Femur (tissue), 1 donor: ENCODE measurements at regions not wholly inside any gene's neighbourhood (a gene's known extent, or its start where the extent isn't known, plus 50 kb on each side); places are given as distances from the start of the nearest gene placed in this dataset.

Source experiments
- DNase-seq: peaks from one replicate; pipeline ENCODE4 v3.0.0-alpha.2; 2017

DNA sequence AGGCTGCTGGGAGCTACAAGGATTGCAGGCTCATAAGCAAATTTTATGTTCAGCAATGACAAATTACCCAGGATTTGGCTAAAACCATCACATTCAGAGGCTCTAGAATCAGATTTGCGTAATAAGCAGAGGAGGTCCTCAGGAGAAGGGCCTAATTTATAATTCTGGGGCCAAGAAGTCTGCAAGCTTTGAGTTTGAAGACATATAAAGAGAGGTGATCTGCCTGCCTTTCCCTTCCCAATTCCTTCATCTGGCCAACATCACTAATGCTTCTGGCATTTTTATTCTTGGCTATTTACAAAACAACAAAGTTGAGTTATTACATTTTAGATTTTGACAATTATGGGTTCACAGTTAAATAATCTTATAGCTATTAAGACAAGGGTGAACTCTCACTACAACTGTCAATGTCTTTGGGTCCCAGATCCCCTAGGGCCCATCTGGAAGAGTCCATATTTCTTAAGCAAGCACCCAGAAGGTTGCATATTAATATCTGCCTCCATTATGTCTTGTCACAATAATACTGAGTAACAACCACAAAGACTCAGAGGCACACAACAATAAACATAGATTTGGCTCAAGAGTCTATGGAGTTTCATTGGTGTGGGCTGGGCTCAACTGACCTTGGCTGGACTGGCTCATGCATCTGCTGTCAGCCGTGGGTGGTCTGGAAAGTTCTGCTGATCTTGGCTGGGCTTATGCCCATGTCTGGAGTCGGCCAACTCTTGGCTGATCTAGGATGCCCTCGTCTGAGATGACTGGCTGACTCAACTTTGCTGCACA is 67.2 kb upstream of the CD82 start:
- peak; percentile 62 for DNase-seq

DNA sequence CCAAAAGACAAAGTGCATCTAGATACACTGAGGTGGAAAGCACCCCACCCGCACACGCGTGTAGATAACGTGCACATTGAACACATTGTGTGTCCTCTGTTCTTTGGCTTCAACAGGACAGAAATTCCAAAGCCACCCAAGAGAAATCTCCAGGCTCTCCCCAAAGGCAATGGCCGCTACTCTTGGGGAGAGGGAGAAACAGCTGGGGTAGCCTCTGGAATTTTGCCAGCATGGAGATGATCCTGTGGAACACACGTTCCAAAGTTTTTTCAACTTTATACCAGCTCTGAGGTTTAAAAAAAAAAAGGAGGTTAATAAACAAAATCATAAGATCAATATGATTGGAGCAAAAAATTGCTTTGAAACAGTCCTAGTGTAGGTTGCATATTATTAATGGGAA is 63.0 kb upstream of the CD82 start:
- no peak for DNase-seq

DNA sequence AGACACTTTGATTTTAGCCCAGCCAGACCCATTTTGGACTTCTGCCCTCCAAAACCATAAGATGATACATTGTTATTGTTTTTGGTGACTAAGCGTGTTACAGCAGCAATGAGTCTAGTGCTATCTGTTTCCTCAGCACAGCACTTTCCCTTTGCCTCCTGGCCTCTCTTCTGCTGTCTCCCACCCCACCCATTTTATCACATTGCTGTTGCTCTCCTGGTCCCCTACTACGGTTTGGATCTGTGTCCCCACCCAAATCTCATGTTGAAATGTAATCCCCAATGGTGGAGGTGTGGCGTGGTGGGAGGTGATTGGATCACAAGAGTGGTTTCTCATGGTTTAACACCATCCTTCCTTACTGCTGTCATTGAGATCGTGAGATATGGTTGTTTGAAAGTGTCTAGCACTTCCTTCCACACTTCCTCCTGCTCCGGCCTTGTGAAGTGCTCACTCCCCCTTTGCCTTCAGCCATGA is 59.8 kb upstream of the CD82 start:
- no peak for DNase-seq

DNA sequence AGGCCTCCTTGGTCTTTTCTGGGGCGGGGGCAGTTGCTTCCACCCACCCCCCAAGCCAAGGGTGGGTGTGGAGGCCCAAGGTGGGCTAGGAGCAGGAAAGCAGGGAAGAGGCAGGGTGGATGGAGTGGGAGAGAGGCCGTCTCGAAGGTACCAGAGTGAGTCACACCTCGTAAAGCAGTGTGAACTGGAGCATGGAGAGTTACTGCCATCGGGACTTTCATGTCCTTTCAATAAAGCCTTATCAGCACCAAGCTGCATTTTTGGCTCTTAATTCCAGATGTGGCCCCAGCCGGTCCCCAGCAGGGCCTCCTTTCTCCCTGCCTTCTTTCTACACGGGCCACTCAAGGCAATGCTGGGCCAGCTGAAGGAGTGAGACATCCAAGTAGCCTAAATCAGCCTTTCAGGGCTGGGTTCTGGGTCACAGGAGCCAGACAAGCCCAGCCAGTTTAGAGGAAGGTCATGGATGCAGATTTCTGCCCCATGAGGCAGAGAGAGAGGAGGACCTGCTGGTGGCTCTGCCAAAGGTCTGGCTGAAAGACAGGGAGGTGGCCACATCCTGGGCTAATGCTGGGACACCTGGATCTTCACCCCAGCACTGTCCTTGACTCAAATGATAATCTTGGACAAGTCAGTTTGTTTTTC is 59.0 kb upstream of the CD82 start:
- DNase-seq, result no peak

DNA sequence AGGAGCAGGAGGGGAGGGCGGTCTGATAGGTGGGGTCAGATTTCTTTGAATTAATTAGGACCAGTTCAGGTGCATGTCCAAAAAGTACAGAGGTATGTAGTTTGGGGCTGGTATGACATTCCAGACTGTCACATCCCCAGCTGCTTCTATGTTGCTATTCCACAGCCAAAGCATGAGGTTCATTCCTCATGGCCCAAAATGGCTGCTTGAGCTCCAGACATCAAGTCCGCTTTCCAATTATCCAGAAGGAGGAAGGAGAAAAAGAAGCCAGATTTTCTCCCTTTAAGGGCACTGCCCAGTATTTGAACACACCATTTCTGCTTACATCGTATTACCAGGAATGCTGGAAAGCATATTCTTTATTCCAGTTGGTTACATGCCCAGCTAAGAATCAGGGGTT is 58.0 kb upstream of the CD82 start:
- no peak for DNase-seq

DNA sequence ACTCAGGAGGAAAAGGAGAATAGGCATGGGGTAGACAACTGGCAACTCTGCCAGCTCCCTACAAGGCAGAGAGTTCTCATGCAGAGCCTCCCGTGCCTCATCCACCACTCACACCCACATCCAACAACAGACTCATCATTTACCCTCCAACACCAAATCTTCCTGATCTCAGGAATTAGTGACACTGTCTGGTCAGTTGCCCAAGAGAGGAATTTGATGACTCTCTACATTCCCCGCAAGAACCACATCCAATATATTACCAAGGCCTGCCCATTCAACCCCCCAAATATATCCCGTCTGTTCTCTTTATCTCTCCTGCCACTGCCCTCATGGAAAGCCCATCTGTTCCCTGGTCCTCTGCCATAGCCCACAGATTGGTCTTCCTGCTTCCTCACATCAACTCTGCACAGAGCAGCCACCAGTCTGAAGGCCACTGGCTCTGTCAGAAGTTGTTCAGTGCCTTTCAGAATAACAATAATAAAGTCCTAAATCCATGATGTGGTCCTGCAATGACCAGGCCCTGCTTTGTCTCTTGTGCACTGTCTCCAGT is 57.5 kb upstream of the CD82 start:
- no peak for DNase-seq

DNA sequence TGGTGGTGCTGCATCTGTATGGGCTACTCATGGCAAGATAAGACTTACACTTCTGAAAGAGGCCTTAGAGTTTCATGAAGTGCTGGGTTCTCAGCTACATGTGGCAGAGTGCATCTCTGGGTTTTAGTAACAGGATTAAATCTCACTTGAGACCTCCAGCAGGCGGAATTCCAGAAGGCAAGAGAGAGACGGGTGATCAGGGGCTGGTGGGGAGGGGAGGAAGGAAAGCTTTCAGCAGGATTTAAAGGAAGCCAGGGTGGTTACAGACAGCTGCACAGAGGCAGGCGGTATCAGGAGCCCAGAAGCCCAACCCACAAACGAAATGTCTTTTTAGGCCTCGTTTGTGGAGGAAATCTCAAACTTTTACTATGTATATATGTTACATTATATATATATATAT is 56.2 kb upstream of the CD82 start:
- no peak for DNase-seq

DNA sequence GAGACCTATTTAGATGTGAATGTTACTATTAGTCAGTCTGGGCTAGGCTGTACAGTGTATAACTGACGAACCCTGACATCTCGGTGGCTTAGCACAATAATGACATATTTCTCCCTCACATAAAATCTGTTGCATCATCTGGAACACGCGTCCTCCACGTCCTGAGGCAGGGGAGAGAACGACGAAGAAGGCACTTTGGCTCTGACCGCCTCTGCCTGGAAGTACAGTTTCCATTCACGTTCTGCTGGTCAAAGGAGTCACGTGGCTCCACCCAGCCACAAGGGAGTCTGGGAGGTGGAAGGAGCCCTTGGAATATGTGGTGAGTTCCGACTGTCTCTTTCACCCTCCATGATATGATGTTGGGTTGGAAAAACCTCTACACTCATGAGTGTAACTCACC is 55.1 kb upstream of the CD82 start:
- DNase-seq, result no peak

DNA sequence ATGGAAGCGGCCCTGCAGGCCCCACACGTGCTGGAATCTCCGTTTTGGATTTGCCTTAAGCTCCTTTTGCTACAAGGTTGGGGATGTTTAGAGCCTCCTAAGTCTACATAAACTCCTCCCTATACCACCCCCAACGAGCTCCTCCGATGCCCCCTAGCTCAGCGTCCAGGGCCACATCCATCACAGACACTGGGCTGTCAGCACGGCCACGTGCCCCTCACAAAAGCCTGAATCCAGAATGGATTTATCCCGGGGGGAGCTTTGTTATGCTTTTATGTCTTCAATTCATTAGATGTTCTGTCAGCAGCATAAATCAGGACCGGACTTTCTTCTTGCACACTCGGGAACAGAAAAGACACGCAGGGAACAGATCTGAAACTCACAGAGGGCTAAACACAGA is 52.6 kb upstream of the CD82 start:
- DNase-seq, result no peak

DNA sequence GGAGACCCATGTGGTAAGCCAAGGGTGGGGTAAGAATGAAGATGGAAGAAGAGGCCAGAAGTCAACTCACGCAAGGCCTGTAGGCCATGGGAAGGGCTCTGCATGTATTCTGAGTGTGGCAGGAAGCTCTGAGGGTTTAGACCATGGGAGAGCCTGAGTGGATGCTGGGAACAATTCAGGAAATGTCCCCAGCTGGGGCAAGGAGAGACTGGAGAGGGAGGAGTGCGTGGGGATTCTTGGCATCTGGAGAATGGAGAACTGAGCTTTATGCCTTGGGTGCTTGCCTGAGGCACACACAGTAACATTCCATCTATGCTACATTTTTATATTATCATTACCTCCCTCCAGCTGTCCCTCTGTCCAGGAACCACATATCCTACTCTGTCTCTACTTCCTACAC is 50.4 kb upstream of the CD82 start:
- no peak for DNase-seq
